KMS-11 (cell line): ENCODE measurements at regions not wholly inside any gene's neighbourhood (a gene's known extent, or its start where the extent isn't known, plus 50 kb on each side); places are given as distances from the start of the nearest gene placed in this dataset.

Source experiments
- H2AFZ ChIP-seq: fragments of 200-600 bp; sonication (generic); 2 replicates; pipeline ENCODE4 v1.6.1; 2016; ENCODE audit warnings: antibody characterized with exemption, mixed run types, low read depth
- H3K27ac ChIP-seq: fragments of 200-600 bp; sonication (generic); 2 replicates; pipeline ENCODE4 v1.6.1; 2016; ENCODE audit warnings: mild to moderate bottlenecking, mixed run types
- H3K27me3 ChIP-seq: fragments of 200-600 bp; sonication (generic); 2 replicates; pipeline ENCODE4 v1.6.1; 2017; ENCODE audit warnings: mild to moderate bottlenecking, low read depth, mixed run types, moderate library complexity; ENCODE audit not compliant: insufficient read depth
- H3K36me3 ChIP-seq: fragments of 200-600 bp; sonication (generic); 2 replicates; pipeline ENCODE4 v1.6.1; 2017; ENCODE audit warnings: mild to moderate bottlenecking, mixed run types; ENCODE audit not compliant: insufficient read depth
- H3K4me1 ChIP-seq: fragments of 200-600 bp; sonication (generic); 2 replicates; pipeline ENCODE4 v1.6.1; 2016; ENCODE audit warnings: mild to moderate bottlenecking, low read depth, mixed run types; ENCODE audit not compliant: poor library complexity, severe bottlenecking
- H3K4me2 ChIP-seq: fragments of 200-600 bp; sonication (generic); 2 replicates; pipeline ENCODE4 v1.7.0; 2016; ENCODE audit warnings: mild to moderate bottlenecking, mixed run types
- H3K4me3 ChIP-seq: fragments of 200-600 bp; sonication (generic); IDR thresholded peaks from 2 replicates; pipeline ENCODE4 v1.6.1; 2017; ENCODE audit warnings: low read depth, low read length, mixed read lengths; ENCODE audit not compliant: insufficient read depth
- H3K79me2 ChIP-seq: fragments of 200-600 bp; sonication (generic); 2 replicates; pipeline ENCODE4 v1.6.1; 2016; ENCODE audit warnings: low read depth, mixed run types; ENCODE audit not compliant: insufficient read depth
- H3K9ac ChIP-seq: fragments of 200-600 bp; sonication (generic); 2 replicates; pipeline ENCODE4 v1.6.1; 2016; ENCODE audit warnings: mild to moderate bottlenecking, mixed run types
- H4K20me1 ChIP-seq: fragments of 200-600 bp; sonication (generic); 2 replicates; pipeline ENCODE4 v1.6.1; 2016; ENCODE audit warnings: mild to moderate bottlenecking, mixed run types; ENCODE audit not compliant: insufficient read depth
- CTCF ChIP-seq: fragments of 200-600 bp; sonication (generic); conservative IDR thresholded peaks from 2 replicates; pipeline ENCODE4 v1.6.1; 2017; ENCODE audit warnings: low read depth, mild to moderate bottlenecking, antibody characterized with exemption, low read length, moderate library complexity, mixed read lengths

GRCh38 chr1:24990779-24991641 is 60.9 kb upstream of the RUNX3 start:
- no peaks in the 10 kb centered on the region for H4K20me1 ChIP-seq
- H3K27ac ChIP-seq: no peak overlapping the region
- no peaks in the 10 kb centered on the region for H3K79me2 ChIP-seq
- H3K4me1 ChIP-seq: no peaks in the 10 kb centered on the region
- H3K36me3 ChIP-seq: no peaks in the 10 kb centered on the region
- H3K4me3 ChIP-seq: no peak overlapping the region
- TF ChIP-seq CTCF: no peak
- H3K27me3 ChIP-seq: peaks cover 2% of the 10 kb centered on the region; the same call in 1 of the 2 replicates
- no peak overlapping the region for H3K9ac ChIP-seq
- no peak overlapping the region for H2AFZ ChIP-seq
- no peak overlapping the region for H3K4me2 ChIP-seq

- Histone ChIP-seq H3K9ac (no peak overlapping the region), H4K20me1 (no peaks in the 10 kb centered on the region), H3K4me2 (no peak overlapping the region), H3K27me3 (peaks cover 2% of the 10 kb centered on the region; the same call in 1 of the 2 replicates), H3K27ac (no peak overlapping the region), H2AFZ (no peak overlapping the region), H3K79me2 (no peaks in the 10 kb centered on the region), H3K4me1 (no peaks in the 10 kb centered on the region), H3K4me3 (no peak overlapping the region), H3K36me3 (no peaks in the 10 kb centered on the region)
- TF ChIP-seq CTCF: no peak
These were observed 60.1 kb upstream of the RUNX3 start for GRCh38 chr1:24990136-24990535.

- Histone ChIP-seq H3K27me3 (peaks cover 2% of the 10 kb centered on the region; the same call in 1 of the 2 replicates), H4K20me1 (no peaks in the 10 kb centered on the region), H3K4me2 (no peak overlapping the region), H3K4me3 (no peak overlapping the region), H3K4me1 (no peaks in the 10 kb centered on the region), H3K27ac (no peak overlapping the region), H3K36me3 (no peaks in the 10 kb centered on the region), H2AFZ (no peak overlapping the region), H3K9ac (no peak overlapping the region), H3K79me2 (no peaks in the 10 kb centered on the region)
- no peak for TF ChIP-seq CTCF
These were observed 59.0 kb upstream of the RUNX3 start for GRCh38 chr1:24989082-24989481.

GRCh38 chr1:24988558-24988912 is 58.5 kb upstream of the RUNX3 start:
- H3K9ac ChIP-seq: no peak overlapping the region
- H2AFZ ChIP-seq: no peak overlapping the region
- no peak for TF ChIP-seq CTCF
- H3K27me3 ChIP-seq: peaks cover 2% of the 10 kb centered on the region; the same call in 1 of the 2 replicates
- no peak overlapping the region for H3K4me2 ChIP-seq
- H3K4me1 ChIP-seq: no peaks in the 10 kb centered on the region
- H3K36me3 ChIP-seq: no peaks in the 10 kb centered on the region
- no peaks in the 10 kb centered on the region for H3K79me2 ChIP-seq
- H3K4me3 ChIP-seq: no peak overlapping the region
- no peak overlapping the region for H3K27ac ChIP-seq
- H4K20me1 ChIP-seq: no peaks in the 10 kb centered on the region
